BJ (cell line): ENCODE measurements at regions not wholly inside any gene's neighbourhood (a gene's known extent, or its start where the extent isn't known, plus 50 kb on each side); places are given as distances from the start of the nearest gene placed in this dataset.

ENCODE experiments used
- CTCF ChIA-PET: fragments of 350-600 bp; formaldehyde crosslinking; extraction: SDS; loops from one replicate; lab custom pipeline; 2021; ENCODE audit warnings: antibody characterized with exemption, inconsistent platforms; lab: Yijun Ruan, JAX
- POLR2A ChIA-PET: fragments of 300-600 bp; sonication (Branson Sonifier 250); formaldehyde crosslinking; extraction: SDS; loops from one replicate; lab custom pipeline; 2021; ENCODE audit warnings: antibody characterized with exemption; lab: Charles Lee
- DNase-seq: peaks from one replicate; pipeline ENCODE4 v3.0.0-alpha.2; 2011; ENCODE audit warnings: low read depth
- H3K27me3 ChIP-seq: 2 replicates; pipeline ENCODE4 v1.6.0; 2011; ENCODE audit warnings: low read length; ENCODE audit not compliant: control insufficient read depth, insufficient read depth
- H3K36me3 ChIP-seq: 2 replicates; pipeline ENCODE4 v1.5.1; 2011; ENCODE audit warnings: low read length; ENCODE audit not compliant: control insufficient read depth, insufficient read depth
- H3K4me3 ChIP-seq: 2 replicates; pipeline ENCODE4 v1.5.1; 2011; ENCODE audit warnings: low read depth, mild to moderate bottlenecking, control low read depth, low read length
- CTCF ChIP-seq: IDR thresholded peaks from 2 replicates; pipeline ENCODE4 v1.5.1; 2011; ENCODE audit warnings: low read depth, mild to moderate bottlenecking, control low read depth, inconsistent platforms, low read length, moderate library complexity; ENCODE audit not compliant: insufficient read depth

GRCh38 chr7:1364068-1364905 lies 95.0 kb downstream of the MICALL2 start:
- Histone ChIP-seq H3K4me3 (no peak overlapping the region), H3K36me3 (no peaks in the 10 kb centered on the region), H3K27me3 (peaks cover 19% of the 10 kb centered on the region)
- POLR2A ChIA-PET = no interaction called here
- TF ChIP-seq CTCF = no peak
- no peak for DNase-seq
- CTCF ChIA-PET = interaction anchor here (1.7 kb wide), 1 partner anchor 188 kb away, joined by 5 read pairs; no protein-coding TSS in a partner anchor

- ChIA-PET POLR2A (no interaction called here), CTCF (interaction anchor here (0.6 kb wide), 1 partner anchor 26 kb away, joined by 3 read pairs; no protein-coding TSS in a partner anchor)
- peaks cover 23% of the 10 kb centered on the region for H3K27me3 ChIP-seq
- no peak for DNase-seq
- no peaks in the 10 kb centered on the region for H3K36me3 ChIP-seq
- TF ChIP-seq CTCF = no peak
- no peak overlapping the region for H3K4me3 ChIP-seq
Measured at GRCh38 chr7:1364906-1365570, 94.2 kb downstream of the MICALL2 start.

GRCh38 chr7:1365846-1366245 lies 93.4 kb downstream of the MICALL2 start:
- Histone ChIP-seq H3K36me3 (no peaks in the 10 kb centered on the region), H3K27me3 (peaks cover 31% of the 10 kb centered on the region), H3K4me3 (no peak overlapping the region)
- no peak for TF ChIP-seq CTCF
- CTCF ChIA-PET = interaction anchor here (0.6 to 1.4 kb wide), 2 partner anchors 25 to 142 kb away, joined by 3 read pairs; no protein-coding TSS in a partner anchor
- no peak for DNase-seq
- POLR2A ChIA-PET = no interaction called here

- Histone ChIP-seq H3K4me3 (no peak overlapping the region), H3K27me3 (peaks cover 36% of the 10 kb centered on the region), H3K36me3 (no peaks in the 10 kb centered on the region)
- CTCF ChIA-PET = interaction anchor here (1.4 kb wide), 1 partner anchor 143 kb away, joined by 3 read pairs; no protein-coding TSS in a partner anchor
- POLR2A ChIA-PET = no interaction called here
- TF ChIP-seq CTCF = no peak
- DNase-seq = no peak
Measured at GRCh38 chr7:1366801-1367405, 92.4 kb downstream of the MICALL2 start.
